ENCODE measurements at regions not wholly inside any gene's neighbourhood (a gene's known extent, or its start where the extent isn't known, plus 50 kb on each side); places are given as distances from the start of the nearest gene placed in this dataset.

DNA sequence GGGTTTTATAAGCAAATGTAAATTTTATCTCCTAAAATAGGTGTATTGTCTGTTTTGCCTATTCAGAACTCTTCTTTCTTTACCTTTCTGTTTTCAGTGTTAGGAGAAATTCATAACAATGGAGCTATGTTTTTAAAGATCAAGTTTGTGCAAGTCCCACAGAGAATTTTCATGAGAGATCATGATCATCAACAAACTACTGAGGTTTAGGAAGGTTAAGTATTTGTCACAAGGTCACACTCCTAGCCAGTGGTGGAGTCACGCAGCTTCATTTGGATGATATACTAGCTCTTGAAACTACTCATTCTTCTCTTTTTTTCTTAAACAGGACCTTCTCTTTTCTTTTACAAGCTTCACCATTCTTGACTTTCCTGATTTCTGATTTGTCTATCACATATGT, 892.6 kb upstream of the FRG1 start:
- no peak for DNase-seq

DNA sequence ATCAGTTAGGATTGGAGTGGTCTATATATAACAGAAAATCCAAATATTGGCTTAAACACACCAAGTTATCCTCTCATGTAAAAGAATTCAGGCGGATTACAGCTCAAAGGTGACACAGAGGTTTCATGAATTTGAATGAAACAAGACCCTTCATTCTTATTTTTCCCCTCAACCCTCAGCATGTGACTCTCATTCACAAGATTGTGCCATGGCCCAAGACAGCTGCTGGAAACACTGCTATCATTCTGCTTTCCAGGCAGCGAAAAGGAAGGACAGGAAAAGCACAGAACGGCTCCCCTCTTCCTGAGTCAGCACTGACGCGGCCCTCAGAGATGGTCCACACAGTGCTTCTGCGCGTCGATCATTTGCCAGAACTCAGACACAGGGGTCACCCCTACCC, 891.0 kb upstream of the FRG1 start:
- DNase-seq: no peak

DNA sequence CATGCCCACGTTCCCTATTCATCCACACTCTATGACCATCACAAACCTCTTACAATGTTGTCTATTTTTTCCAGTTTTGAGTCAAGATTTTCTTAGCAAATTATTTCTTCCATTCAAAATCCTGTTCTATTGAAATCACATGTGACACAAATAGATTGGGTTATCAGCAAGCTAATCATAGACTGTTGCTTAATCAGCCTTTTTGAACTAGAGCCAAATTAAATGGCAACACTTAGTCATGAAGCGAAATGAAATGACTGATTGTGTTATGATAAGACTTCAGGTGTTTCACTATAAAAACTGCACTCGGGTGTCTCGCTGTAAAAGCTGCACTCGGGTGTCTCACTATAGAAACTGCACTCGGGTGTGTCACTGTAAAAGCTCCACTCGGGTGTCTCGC, 890.0 kb upstream of the FRG1 start:
- DNase-seq: no peak

DNA sequence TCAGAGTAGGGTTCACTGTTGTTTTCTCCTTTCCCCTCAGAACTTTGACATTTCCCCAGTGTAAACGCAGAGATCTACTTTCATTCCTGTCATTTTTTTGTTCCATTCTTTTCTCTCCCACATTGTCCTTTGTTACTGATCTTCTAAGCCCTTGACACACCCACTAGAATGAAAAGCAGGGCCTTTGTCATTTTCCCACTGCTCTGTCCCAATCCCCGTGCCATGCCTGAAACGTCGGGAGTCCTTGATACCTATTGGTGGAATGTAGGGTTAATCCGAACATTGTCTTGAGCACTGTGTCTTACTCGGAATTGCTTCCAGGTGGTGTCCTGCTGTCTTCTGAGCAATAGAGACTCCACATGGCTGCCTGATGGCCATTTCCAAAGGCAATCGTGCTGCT, 887.1 kb upstream of the FRG1 start:
- DNase-seq: no peak

DNA sequence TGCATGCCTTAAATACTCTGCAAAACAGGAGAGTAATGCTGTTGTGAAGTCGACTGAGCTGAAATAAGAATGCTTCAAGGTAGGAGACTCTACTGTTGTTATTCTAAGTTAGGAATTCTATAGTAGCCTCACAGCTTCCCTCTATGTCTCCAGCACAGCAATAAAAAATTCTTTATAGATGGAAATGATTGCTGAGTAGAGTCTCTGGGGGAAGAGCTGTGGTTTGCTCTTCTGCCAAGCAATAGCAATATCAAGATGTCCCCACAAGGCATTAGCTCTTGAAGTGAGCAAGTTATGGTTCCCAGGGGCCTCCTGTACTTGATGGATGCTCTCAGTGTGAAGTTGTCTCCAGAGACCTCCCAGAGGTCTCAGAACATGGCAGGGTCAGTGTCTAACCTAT, 880.6 kb upstream of the FRG1 start:
- no peak for DNase-seq

DNA sequence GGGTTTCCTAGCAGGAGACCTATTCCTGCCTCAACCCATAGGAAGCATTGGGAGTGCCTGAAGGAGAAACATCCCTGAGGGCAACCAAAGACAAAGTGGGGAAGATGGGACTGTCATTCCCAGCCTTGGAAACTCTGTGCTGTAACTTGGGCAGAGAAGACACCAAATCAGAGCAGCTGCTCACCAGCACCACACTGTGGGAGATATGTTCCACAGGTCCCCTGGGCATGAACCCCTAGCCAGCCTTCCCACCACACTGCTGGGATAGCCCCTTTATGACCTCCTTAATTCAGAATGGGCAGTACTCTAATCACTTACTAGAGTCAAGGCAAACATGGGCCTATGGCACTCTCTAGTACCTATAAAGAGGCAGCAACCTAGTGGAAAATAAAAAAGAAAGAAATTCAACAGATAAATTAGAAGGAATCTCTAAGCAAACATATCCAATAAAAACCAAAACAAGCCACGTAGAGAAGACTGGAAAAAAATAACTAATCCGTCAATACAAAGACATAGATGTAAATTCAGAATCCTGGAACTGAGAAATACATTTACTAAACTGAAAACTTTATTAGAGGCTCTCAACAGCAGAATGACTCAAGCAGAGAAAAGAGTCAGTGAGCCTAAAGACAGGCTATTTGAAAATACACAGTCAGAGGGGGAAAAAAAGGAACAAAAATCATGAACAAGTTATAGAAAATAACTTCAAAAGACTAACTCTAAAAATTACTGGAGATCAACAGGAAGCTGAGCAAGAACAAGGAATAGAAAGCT, 878.4 kb upstream of the FRG1 start:
- DNase-seq: no peak

DNA sequence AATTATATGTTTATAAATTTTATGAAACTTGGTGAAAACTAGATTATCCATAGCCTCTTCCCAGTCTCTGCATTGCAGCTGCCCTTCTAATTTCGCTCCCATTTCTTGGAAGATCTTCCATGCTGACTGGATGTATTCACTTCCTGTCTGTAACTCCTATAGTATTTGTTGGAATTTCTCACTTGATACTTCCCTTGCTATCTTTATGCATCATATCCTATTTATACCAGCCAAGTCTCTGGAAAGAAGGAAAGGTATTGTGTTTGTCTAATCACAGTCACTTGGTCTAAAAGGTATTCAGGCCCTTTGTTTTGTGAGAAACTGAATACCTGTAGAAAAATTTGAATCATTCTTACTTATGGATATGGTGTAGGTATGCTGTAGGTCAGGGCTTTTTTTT, 870.9 kb upstream of the FRG1 start:
- DNase-seq: no peak

DNA sequence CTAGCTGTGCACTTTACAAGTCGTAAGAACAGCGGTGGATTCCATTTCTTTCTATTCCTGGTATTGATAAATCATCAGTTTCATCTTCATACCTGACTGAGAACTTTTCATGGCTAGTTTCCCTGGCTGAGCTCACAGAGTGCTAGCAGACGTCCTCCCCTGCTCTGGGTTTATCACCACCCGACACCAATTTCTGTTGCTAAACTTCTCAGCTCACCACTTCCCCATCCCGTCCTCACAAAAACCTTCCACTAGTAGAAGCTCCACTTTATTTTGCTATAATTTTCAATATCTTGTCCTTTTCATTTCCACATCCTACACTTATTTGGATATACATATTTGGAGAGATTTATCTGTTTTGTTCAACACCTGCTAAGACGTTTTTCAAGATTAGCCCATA, 869.4 kb upstream of the FRG1 start:
- DNase-seq: no peak

DNA sequence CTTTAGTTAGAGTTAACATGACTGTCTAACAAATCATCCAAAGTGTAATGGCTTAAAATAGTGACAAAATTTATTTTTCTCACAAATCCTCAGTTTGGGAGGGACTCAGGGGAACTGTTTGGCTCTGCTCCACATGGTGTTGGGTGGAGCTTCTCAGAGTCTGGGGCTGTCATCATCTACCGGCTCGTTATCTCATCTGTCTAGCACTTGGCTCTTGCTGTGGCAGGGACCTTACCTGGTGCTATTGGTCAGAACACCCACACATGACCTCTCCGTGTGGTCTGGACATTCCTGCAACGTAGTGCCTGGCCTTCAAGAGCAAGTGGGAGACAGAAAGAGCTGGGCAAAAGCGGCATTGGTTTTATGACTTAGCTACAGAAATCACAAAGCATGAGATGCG, 866.9 kb upstream of the FRG1 start:
- DNase-seq: no peak

DNA sequence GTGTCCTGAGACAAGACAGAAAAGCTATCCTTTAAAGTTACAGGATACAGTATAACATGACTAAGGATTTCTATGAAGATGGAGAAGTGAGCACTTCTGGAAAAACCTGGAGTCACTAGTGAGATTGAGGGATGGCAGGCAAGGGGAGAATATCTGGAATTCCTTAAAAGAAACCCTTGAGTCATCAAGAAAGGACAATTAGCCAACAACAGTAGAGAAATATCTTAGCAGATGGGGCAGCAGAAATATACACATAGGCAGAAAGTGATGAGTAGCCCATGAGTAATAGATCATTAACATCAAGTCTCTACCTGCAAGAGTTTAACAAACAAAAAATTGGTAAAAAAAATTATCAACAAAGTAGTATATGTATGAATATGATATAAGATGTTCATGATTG, 858.8 kb upstream of the FRG1 start:
- DNase-seq: no peak

DNA sequence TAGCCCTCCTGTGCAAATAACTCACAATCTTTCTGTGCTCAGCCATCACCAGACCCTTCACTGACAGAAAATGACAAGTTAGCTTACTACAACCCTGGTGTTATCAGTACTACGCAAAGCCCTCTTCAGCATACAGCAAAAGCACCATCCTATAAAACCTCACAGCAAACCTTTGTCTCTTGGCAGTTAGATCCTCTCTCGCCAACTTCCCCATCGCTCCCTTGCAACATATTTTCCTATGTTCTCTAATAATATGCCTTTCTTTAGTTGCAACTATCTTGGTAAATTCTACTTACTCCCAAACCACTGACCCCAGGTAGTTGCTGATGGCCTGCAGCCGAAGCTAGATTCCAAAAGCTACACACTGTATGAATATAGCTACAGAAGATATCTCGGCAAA, 856.9 kb upstream of the FRG1 start:
- no peak for DNase-seq

DNA sequence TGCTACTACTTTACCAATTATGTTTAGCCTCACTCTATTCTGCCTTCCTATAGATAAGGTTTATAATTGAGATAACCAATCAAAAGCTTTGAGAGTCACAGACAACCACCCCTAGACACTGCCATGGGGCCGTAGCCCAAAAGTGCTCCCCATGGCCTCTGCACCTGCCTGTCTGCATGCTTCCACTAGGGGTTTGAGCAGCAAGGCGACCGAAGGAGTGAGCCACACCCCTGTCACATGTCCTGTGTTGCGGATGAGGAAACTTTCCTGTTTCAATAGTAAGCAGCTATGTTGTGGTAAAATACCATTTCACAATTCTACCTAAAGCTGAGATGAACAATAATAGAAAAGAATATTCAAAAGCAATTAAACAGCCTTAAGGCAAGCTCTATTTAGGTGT, 856.0 kb upstream of the FRG1 start:
- no peak for DNase-seq

DNA sequence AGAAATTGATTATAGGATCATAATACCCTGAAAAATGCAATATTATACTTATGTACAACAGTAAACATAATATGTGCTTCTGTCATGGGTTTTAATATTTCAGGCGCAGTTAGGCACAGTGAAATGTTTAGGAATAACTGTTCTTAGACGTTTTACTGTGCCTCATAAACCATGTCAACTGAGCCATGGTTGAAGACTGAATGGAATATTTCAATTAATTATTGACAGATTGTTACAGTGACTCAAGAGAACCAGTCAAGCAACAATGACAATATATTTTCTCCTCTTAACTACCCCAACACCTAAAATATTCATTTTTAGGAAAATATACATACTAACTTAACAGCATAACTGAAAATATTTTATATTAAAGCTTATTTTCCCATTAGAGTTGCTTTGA, 852.7 kb upstream of the FRG1 start:
- DNase-seq: no peak

DNA sequence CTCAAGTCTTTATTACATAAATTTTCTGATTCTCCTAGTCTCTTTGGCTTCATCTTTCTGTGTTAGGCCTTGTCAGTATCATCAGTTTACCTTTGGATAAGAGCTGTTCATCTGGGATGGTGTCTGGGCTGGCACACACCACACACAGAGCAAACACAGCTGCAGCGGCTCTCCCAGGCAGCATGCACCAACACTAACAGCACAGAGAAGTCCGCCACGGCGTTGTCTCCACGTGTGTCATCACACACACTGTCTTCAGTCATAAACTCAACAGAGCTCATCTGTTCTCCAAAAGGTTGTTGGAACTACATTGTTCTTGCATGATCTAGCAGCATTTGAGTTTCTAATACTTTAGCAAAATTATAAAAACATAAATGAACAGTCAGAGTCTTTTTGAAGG, 851.9 kb upstream of the FRG1 start:
- no peak for DNase-seq

DNA sequence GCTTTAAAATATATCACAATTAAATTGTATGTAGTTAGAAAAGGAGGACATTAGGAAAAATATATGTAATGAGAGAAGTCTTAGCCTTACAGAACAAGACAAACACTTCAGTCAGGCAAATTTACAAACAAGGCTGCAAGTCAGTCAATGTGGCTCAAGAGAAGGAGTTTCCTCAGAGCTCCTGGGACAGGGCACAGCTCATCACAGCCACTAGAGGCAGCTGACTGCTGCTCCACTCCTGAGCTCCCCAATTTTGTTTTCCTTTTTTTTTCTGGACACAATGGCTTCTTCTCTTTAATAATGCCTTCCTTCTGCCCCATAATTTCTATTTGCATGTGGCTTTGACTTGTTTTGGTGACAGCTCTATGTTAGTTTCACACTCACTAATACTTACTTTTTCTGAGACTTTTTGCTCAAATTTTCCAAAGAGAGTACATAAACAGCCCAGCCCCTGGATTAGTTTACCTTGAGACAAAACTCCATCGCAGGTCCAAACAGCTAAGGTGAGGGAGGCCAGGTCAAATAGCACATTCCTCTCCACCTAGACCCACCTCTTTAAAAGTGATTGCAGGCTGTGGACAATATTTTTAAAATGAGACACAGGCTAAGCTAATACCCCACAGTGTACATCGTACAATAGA, 850.4 kb upstream of the FRG1 start:
- DNase-seq: no peak

DNA sequence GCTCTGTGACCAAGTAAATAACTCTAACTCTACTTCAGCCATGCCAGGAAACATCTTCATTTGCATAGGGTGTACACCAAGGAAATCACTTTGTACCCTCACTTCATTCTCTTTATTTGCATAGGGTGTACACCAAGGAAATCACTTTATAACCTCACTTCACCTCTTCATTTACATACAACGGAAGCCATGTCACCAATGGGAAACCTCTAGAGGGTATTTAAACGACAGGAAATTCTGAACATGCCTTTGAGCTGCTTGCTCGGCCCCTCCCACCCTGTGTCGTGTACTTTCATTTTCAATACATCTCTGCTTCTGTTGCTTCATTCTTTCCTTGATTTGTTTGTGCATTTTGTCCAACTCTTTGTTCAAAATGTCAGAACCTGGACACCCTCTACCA, 848.1 kb upstream of the FRG1 start:
- DNase-seq: no peak

DNA sequence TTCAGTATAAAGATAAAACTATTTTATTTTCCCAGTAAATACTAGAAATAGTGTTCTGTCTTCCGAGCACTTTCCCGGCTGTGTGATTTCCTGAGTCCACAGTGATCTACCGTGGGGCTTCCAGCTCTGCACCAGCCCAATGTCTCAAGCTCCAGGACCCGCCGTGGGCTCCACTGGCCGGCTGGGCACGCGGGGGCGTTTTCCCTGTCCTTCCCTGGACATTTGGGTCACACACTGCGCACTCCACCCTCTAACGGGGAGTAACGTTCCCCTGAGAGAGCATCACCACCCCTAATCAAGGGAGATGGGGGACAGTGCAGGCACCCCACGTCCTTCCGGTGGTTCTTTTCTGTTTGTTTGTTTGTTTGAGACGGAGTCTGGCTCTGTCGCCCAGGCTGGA, 844.6 kb upstream of the FRG1 start:
- no peak for DNase-seq

DNA sequence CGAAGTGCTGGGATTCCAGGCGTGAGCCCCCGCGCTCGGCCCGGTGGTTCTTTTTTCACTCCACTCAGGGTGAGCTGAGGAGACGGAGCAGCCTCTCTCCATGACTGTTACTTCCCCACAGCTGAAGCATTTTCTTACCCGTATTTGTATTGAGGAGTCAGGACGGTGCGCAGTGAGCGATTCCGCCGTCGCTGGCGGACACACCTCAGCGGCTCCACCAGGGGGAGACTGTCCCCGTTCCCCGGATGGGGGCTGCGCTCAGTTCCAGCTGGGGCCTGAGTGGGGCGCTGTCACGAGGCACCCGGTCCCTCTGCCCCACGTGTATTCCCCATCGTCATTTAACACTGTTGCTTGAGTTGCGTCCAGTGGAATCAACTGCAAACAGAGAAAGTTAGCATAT, 844.0 kb upstream of the FRG1 start:
- no peak for DNase-seq

DNA sequence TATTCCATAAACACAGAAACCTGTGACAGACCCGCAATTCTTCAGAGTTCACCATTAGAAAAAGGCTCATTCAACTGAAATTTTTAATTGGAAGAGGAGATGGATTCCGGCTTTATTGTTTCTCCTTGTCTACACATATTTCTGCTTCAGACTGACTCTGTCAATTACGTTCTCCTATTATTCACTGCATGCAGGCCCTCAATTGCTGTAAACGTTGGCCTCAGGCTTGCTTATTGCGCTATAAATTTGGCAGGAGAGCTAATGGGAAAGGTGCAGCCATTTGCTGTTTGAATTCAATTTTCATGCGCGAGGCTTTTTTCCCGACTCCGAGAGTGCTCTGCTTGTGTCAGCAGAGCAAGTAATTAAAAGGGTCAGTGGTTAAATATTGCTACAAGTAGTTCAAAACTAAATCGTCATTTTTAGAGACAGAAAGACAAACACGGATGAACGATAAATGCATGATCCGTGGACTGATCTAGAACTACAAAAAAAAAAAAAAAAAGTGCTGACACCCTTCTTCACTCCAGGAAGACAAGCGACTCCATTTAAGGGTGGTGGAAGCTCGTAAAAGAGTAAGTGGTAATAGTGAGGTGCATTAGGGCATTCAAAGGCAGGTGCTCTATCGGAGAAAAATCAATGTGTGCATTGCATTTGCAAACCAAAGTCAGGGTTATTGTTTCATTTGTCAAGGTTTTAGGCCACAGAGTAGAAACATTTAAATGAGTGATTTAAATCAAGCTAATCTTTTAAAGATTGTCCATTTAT, 841.6 kb upstream of the FRG1 start:
- no peak for DNase-seq

DNA sequence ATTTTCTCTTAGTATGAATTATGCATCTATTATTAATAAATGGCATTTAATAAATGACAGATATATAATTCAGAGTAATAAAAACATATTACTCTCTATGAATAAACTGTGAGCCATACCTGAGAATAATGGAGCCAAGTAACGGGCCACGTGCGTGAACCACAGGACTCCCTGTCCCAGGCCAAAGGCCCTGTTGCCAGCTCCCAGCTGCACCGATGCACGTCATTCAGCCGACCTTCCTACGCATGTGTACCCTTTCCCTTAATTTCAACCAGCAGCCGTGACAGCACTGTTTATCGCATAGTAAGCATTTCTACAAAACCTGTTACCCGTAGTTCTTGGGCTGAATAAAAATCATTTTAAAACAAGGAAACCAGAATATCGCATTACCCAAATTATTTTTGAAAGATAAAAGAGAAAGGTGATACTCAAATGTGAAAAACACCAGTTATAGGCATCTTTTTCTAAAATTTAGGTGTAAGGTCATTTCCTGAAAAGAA, 827.2 kb upstream of the FRG1 start:
- DNase-seq: no peak

DNA sequence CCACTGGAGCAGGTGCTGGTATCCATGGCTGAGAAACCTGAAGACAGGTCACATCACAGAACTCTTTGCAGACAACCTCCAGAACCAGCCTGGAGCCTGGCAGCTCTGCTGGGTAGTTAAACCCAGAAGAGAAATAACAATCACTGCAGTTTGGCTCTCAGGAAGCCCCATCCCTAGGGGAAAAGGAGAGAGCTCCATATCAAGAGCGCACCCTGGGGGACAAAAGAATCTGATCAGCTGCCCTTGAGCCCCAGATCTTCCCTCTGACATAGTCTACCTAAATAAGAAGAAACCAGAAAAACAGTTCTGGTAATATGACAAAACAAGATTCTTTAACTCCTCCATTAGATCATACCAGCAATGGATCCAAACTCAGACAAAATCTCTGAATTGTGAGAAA, 823.2 kb upstream of the FRG1 start:
- DNase-seq: no peak

DNA sequence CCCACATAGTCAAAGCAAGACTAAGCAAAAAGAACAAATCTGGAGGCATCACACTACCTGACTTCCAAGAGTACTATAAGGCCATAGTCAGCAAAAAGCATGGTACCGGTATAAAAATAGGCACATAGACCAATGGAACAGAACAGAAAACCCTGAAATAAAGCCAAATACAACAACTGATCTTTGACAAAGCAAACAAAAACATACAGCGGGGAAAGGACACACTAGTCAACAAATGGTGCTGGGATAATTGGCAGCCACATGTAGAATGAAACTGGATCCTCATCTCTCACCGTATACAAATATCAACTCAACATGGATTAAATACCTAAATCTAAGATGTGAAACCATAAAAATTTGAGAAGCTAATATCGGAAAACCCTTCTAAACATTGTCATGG, 819.3 kb upstream of the FRG1 start:
- no peak for DNase-seq

DNA sequence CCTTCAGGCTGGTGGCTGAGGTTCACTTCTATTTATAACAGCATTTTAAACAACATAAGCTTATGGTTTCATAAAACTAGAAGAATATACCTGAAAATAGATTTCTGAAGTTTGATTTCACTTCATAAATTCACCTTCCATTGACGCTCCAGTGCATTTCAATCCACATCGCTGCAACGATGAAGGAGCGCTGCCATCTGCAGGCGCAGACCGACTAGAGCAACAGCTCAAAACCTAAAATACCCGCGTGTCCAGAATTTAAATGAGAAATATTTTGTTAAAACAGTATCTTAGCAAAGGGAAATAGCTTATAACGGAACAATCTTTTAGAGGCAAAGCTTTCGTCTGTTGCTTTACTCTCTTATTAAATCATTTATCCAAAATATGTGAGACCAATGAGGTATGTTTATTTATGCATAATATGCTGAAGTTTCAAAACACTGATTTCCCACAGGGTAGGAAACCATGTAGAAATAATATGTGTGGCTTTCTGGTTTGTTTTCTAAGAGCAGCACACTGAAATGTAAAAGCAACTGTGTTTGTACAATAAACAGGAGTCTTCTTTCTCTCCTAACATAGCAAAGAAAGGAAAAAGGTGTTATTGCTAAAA, 816.4 kb upstream of the FRG1 start:
- no peak for DNase-seq

DNA sequence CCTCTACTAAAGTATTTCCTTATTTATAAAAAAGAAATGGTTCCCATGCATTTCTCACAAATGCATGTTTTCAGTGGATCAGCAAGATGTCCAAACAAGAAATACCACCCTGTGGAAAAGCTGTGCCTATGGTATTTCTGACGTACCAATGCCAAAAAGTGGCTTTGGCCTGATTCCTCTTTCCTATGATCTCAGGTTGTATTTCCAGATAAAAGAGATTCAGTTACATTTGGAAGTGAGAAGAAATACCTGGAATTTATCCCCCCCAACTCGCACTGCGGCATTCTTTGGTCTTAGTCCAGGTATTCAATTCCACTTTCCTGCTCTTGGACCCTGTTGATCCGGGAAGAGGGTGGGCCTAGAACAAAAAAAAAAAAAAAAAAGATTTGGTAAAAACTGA, 815.9 kb upstream of the FRG1 start:
- DNase-seq: no peak
